ENCODE measurements at regions not wholly inside any gene's neighbourhood (a gene's known extent, or its start where the extent isn't known, plus 50 kb on each side); places are given as distances from the start of the nearest gene placed in this dataset.
"Not testable (repeated sequence)": the region's sequence is repeated elsewhere in the genome, so short reads cannot be mapped to it uniquely, and the experiment has no call there.

DNA sequence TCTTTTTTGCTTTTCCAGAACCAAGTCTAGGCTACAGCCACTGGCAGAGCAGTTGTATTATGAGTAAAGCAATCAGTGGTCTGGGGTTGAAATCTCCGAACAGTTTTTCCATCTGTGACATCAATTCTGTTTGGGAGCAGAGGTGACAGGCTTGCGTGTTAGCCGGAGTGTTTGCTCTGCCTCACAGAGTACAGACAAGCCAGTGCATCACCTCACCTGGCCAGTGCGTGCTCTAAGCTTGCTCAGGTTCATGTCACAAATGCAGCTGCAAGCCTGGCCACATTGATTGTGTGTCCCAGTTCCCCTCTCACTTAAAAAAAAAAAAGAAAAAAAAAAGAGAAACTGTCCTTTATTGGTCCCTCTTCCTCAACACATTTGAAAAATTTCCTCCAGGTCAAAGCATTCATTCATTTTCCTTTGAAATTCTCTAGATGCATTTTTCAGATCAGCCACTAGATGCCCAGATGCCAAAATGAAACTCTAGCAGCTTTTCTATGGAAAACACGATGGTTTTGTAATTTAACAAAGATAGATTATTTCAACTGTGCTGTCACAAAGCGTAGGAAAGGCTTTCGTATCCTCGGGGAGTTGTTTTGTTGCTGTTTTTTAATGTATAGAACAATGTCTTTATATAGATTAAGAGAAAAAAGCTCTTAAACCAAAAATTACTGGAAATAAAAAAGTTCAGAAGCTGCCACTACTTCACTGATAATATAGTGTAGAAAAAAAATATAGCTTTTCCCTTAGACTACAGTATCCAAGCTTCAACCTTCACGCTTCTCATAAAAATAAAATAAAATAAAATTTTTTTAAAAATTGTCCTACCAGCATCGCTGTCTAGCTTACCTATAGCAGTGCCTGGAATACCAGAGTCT is 585.5 kb downstream of the TLE1 start:
- no peak for DNase-seq

GRCh38 chr9:81097131-81097847 is 592.1 kb downstream of the TLE1 start:
- DNase-seq, result no peak

- DNase-seq, result no peak
Measured at GRCh38 chr9:81096625-81097024, 592.7 kb downstream of the TLE1 start.

DNA sequence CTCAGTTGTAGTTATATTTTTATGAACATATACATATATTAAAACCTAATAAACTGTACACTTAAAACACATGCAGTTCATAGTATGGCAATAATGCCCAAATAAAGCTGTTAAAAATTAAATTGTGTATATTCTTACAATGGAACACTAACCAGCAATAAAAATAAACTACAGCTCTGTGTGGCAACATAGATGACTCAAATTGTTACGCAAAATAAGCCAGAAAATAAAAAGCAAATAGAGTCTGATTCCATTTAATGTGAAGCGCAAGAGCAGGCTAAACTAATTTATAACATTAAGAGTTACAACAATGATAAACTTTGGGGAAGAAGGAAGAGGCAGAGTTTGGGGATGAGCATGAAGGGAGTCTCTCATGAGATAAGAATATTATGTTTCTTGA is 597.3 kb downstream of the TLE1 start:
- DNase-seq, result no peak

DNA sequence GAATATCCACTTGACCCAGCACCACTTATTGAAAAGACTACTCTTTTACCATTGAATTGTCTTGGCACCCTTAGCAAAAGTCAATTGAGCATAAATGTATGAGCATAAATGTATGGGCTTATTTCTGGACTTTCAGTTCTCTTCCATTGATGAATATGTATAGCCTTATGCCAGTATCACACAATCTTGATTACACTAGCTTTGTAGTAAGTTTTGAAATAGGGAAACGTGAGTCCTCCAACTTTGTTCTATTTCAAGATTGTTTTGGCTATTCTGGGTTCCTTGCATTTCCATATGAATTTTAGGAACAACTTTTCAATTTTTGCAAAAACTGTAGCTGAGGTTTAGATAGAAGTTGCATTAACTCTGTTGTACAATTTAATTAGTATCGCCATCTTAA is 601.0 kb downstream of the TLE1 start:
- DNase-seq, result no peak

- no peak for DNase-seq
Measured at GRCh38 chr9:81086416-81086815, 602.9 kb downstream of the TLE1 start.

GRCh38 chr9:81083854-81084512 is 605.4 kb downstream of the TLE1 start:
- no peak for DNase-seq

GRCh38 chr9:81083067-81083466 is 606.3 kb downstream of the TLE1 start:
- no peak for DNase-seq

- no peak for DNase-seq
Measured at GRCh38 chr9:81082221-81082620, 607.1 kb downstream of the TLE1 start.

DNA sequence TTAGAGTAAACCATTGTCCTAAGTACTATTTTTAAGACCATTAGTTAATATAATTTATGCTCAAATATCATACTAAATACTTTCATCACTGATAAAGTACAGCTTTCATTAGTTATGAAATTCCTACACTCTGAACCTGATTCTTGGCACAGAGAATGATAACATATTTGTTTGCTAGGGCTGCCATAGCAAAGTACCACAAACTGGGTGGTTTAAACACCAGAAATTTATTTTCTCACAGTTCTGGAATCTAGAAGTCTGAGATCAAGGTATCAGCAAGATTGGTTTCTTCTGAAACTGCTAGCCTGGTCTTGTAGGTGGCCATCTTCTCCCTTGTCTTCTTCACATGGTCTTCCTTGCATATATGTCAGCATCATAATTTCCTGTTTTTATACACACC is 608.4 kb downstream of the TLE1 start:
- no peak for DNase-seq

GRCh38 chr9:81080185-81080584 is 609.2 kb downstream of the TLE1 start:
- DNase-seq, result no peak

- no peak for DNase-seq
Measured at GRCh38 chr9:81079055-81079454, 610.3 kb downstream of the TLE1 start.

DNA sequence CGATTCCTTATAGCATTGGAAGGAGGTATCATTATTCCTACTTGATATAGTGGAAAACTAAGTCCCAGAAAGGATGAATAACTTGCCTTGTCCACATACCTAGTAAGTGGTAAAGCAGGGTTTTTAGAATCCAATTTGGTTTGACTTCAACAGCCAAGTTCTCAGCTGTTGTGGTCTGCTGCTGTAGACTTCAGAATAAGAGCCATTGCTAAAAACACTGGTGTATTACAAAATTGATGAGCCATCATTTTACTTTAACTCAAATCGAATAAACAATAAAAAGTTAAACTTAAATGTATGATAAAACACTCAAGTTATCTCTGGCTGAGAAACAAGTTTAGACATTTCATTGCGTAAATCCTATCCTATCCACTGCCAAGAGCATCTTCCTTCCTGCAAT is 610.8 kb downstream of the TLE1 start:
- DNase-seq, result no peak

GRCh38 chr9:81077572-81077971 is 611.8 kb downstream of the TLE1 start:
- DNase-seq, result no peak

DNA sequence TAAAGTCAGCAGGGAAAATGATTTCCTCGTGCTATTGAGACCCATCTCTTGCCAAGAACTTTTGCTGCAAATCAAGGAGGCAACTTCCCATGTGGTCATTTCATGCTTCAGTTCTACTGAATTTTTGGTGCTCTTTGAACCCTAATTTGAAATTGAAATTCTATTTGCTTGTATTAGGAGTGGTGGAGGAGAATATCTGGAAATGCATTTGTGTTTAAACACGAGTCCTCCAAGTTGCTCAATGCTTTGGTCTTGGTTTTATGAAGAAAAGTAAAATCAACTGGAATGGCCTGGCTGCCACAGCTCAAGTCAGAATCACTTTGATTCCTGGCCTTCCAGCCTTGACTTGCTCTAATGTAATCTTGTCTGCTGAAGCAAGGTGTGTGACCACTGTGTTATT is 613.2 kb downstream of the TLE1 start:
- no peak for DNase-seq

- DNase-seq, result no peak
Measured at GRCh38 chr9:81074221-81074620, 615.1 kb downstream of the TLE1 start.

GRCh38 chr9:81073821-81074220 is 615.5 kb downstream of the TLE1 start:
- no peak for DNase-seq

GRCh38 chr9:81072758-81073157 is 616.6 kb downstream of the TLE1 start:
- DNase-seq, result no peak

GRCh38 chr9:81071108-81071507 is 618.2 kb downstream of the TLE1 start:
- DNase-seq, result no peak

DNA sequence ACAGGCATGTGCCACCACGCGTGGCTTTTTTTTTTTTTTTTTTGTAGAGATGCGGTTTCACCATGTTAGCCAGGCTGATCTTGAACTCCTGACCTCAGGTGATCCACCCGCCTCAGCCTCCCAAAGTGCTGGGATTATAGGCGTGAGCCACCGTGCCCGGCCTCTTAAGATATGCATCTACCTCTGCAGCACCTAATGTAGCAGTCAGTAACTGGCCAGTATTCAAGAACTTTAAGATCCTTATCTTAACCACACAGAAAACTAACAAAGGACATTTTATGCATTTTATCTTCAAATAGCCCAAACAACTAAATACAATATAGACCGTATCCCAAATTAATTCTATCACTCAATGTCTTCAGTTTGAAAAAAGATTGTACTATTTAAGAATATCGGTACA is 618.7 kb downstream of the TLE1 start:
- no peak for DNase-seq

- no peak for DNase-seq
Measured at GRCh38 chr9:81069923-81070322, 619.4 kb downstream of the TLE1 start.

DNA sequence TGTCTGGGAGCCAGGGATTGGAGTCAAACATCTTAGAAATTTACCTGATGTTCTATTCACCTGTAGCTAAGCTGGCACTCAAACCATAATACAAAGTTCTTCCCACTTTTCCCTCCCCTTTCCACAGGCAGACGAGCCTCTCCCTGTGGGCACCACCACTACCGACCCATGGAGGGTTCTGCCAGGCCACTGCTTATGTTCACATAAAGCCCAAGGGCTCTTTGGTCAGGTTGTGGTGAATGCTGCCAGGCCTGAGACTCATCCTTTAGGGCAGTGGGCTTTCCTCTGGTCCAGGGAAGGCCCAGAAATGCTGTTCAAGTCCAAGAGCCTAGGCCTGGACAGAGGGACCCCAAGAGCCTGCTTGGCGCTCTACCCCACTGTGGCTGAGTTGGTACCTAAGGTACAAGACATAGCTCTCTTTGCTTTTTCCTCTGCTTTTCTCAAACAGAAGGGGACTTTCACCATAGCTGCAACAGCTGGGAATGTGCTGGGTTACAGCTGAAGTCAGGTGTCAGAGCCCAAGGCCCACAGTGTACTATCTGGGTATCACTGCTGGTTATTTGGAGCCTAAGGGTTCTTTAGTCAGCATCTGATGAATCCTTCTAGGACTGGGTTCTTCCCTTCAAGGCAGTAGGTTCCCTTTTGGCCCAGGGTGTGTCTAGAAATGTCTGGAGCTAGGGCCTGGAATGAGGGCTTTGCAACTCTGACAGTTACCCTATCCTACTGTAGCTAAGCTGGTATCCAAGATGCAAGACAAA is 620.1 kb downstream of the TLE1 start:
- no peak for DNase-seq

GRCh38 chr9:81062995-81063394 is 626.4 kb downstream of the TLE1 start:
- DNase-seq, result not testable (repeated sequence)
